Hypothalamus (tissue), 51 donors: ENCODE measurements at regions not wholly inside any gene's neighbourhood (a gene's known extent, or its start where the extent isn't known, plus 50 kb on each side); places are given as distances from the start of the nearest gene placed in this dataset.

Experiments
- DNase-seq, 51 donors: peaks; one replicate each; lab custom pipeline; 2025; lab: John Stamatoyannopoulos, UW

DNA sequence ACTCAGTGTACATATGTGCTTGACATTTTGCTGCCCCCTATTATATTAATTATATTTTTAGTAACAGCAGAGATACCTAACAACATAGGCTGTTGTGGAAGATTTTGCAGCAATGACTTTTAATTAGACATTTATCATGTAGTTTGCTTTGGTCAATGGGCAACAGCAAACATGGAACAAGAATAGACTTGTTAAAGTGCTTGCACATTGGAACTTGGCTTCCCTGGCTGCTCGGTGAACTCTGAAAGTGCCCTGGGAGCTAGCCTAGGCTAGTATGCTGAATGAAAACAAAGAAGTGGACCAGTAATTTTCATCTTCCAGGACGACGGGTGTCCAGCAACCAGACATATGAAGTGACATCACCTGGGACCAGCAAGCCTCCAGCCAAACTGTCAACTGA lies 1157.1 kb downstream of the ARAP2 start:
- no peak for DNase-seq

DNA sequence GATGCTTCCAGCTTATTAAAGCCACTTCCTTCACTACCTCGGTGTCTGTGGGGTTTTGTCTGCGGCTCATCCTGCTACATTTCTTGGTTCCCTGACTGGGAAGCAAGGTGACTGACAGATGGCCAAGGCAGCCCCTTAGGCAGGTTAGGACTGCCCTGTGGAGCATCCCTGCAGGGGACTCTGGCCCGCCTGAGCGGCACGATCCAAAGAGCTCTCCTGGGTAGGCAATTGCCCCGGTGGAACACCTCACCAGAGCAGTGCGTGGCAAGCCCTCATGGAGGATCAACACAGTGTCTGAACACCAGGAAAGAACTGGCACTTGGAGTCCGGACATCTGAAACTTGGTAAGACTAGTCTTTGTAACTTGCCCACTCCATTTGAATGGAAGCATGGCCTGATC lies 1143.4 kb downstream of the ARAP2 start:
- no peak for DNase-seq

DNA sequence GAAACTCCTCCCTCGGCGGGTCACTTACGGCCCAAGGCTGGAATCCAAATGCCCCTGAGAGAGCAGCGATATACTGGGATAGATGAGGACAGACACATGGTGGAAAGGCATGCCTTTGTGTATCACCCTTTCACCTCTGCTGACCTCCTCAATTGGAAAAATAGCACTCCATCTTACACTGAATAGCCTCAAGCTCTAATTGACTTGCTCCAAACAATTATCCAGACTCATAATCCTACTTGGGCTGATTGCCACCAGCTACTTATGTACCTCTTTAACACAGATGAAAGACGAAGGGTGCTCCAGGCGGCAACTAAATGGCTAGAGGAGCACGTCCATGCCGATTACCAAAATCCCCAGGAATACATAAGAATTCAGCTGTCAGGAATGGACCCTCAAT lies 1142.2 kb downstream of the ARAP2 start:
- DNase-seq = no peak

GRCh38 chr4:35105486-35105885 lies 1138.8 kb downstream of the ARAP2 start:
- no peak for DNase-seq

DNA sequence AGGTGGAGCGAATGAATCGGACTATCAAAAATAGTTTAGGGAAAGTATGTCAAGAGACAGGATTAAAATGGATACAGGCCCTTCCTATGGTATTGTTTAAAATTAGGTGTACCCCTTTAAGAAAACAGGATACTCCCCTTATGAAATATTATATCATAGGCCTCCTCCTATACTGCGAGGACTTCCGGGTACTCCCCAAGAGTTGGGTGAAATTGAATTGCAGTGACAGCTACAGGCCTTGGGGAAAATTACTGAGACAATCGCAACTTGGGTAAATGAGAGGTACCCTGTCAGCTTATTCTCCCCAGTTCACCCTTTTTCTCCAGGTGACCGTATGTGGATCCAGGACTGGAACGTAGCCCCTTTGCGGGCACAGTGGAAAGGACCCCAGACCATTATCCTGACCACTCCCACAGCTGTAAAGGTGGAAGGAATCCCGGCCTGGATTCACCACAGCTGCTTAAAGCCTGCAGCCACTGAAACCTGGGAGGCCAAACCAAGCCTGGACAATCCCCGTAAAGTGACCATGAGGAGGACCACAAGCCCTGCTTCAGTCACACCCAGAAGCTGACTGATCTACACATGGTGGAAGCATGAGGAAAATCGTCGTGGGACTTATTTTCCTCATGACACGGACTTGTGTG lies 1138.1 kb downstream of the ARAP2 start:
- no peak for DNase-seq

GRCh38 chr4:35124106-35124505 lies 1120.2 kb downstream of the ARAP2 start:
- DNase-seq = no peak

DNA sequence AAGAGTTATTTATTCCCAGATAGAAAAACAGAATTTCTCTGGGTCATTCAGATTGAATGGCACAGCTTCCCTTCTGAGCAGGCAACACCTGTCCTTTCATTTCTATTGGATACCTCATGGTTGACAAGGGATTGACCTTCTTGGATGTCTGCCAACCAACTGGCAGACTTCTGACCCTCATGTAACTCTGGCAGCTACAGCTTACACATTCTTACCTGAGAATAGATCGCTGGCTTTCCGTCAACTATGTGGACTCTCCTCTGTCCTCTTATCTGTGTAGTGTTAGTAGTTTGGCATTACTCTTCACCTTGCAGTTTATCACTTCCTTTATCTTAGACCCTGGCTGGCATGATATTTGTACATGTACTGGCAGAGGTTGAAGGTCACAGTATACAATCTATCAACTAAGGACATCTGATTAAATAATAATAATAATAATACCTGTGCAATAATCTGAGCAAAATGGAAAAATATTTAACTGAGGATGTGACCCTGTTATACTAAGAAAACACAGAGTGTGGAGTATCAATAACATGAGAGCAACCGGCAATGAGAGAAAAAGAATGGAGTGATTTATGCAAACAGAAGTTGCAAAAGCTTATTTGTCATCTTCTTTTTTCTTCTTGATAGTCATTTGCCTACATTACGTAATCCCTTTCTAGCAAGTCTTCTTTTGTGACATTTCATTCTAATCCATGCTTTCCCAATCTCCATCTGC lies 1118.2 kb downstream of the ARAP2 start:
- DNase-seq = no peak

- no peak for DNase-seq
Measured at GRCh38 chr4:35138449-35138848, 1105.9 kb downstream of the ARAP2 start.

DNA sequence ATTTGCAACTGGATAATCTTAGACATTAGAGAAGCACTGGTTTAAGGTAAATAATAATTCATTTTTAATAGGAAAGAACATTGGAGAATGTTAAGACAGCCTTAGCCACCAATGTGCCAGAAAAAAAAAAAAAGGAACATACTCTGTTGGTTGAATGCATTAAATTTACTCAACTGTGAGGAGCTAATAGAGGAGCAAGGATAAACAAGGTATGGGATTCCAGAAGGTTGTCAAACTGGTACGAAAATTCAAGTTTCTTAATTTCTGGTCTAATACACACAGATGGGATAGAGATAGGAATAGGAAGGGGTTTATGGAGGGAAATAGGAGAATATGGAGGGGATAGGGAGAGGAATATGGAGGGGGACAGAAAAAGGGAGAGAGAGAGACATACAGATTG lies 1096.6 kb downstream of the ARAP2 start:
- DNase-seq = no peak

DNA sequence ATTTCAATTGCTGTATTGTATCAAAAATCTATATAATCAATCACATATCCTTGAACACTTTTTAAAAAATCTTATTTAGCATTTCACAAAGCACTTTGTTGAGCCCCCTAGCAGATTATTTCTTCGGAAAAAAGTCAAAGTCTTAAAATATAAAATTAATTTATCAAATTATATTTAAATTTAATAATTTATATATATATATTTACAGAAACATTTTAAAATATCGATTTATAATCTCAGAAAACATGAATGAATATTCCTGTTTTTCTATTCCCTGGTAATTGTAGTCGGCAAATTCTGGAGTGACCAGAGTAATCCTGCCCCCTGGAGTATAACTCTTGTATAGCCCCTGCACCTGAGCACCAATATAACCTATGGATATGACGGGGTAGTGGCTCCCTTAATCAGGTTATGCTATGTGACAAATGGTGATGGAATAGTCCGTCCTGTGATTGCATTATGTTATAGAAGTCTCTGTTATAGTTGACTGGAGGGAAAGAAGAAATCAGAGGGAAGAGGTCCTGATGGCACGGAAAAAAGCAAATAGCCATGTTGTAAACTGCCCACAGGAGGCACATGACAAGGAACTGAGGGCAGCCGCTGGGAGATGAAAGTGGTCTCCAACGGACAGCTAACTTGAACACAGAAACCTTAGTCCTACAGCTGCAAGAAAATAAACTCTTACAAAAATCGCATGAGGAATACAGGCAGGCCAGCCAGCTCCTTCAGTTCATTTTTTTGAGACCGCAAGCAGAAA lies 1092.3 kb downstream of the ARAP2 start:
- no peak for DNase-seq

GRCh38 chr4:35163168-35163567 lies 1081.1 kb downstream of the ARAP2 start:
- no peak for DNase-seq

- DNase-seq = no peak
Measured at GRCh38 chr4:35164063-35164462, 1080.3 kb downstream of the ARAP2 start.

GRCh38 chr4:35166466-35166865 lies 1077.8 kb downstream of the ARAP2 start:
- DNase-seq = no peak

DNA sequence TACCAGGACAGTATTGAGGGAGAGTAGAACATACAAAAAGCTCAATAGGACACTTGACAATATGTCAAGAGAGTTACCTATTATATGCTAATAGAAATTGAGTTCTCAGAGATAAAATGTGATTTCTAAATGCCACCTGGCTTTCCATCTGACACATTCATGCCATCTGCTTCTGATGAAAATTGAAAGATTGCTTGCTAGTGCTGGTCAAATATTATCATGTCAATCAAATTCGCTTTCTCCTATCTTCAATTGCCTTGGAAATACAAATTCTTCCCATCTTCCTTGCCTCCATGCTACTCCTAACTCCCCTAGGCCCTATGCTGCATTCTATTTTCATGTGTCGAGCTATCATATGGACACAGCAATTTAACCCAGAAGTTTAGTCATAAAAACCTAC lies 1076.9 kb downstream of the ARAP2 start:
- DNase-seq = no peak

DNA sequence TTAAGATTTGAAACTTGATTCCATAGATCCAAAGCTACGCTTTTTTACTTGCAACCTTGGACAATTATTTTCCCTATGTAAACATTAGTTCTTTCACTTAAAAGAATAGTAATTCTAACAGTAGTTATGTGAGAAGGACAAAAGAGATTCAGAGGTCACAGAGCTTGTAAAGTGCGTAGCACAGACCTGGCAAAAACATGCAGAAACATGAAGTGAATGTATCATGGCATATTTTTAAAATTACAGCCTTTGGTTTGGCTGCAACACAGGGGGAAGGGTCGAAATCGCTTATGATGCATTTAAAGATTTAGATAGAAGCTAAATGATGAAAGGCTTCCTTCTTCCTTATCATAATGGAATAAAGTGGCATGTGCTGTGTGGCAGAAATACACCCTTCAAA lies 1068.8 kb downstream of the ARAP2 start:
- no peak for DNase-seq

- DNase-seq = no peak
Measured at GRCh38 chr4:35175894-35176293, 1068.4 kb downstream of the ARAP2 start.

DNA sequence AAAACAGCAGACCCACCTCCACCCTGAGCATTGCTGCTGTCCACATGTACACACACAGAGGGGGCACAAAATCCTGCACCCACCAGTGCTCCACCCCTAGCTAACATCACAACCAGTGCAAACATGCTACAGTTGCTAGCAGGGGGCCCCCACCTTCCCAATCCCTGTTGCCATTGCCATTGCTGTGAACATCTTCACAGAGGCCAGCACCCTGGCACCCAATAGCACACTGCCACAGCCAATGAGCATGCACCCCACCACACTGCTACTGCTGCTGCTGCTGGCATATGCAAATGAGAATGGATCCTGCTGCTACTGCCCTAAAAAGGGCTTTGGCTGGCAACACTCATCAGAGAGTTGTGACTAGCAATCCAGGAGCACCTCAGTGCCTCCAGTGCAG lies 1061.9 kb downstream of the ARAP2 start:
- DNase-seq = no peak

- no peak for DNase-seq
Measured at GRCh38 chr4:35189988-35190613, 1054.2 kb downstream of the ARAP2 start.

GRCh38 chr4:35201403-35201802 lies 1042.9 kb downstream of the ARAP2 start:
- no peak for DNase-seq

DNA sequence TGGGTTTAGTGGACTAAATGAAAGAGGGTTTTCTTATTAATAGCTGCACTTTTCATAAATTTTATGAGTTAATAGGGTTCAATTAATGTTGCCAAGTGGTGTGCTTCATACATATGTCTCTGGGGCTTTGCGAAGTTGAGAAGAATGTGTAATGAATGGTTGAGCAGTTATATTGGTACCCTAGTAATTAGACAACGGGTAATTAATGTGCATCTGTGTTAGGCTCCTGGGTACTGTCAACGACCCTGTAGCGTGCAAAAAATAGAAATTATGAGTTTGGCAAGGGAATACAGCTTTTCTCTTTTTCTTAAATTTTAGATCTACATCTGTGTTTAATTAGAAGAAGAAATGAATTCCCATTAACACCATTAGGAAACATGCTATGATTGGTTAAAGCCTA lies 1027.7 kb downstream of the ARAP2 start:
- no peak for DNase-seq

GRCh38 chr4:35217331-35217730 lies 1027.0 kb downstream of the ARAP2 start:
- DNase-seq = no peak
